H9 (cell line): ENCODE measurements at regions not wholly inside any gene's neighbourhood (a gene's known extent, or its start where the extent isn't known, plus 50 kb on each side); places are given as distances from the start of the nearest gene placed in this dataset.

ENCODE experiments used
- DNase-seq: peaks from one replicate; pipeline ENCODE4 v3.0.0-alpha.2; 2017
- H2AFZ ChIP-seq: one replicate; pipeline ENCODE4 v1.6.1; 2013; ENCODE audit warnings: mild to moderate bottlenecking, low read length, control low read depth, moderate library complexity
- H2AK5ac ChIP-seq: 2 replicates; pipeline ENCODE4 v1.6.1; 2013; ENCODE audit warnings: low read length, control low read depth, mixed read lengths; ENCODE audit not compliant: insufficient read length
- H2BK120ac ChIP-seq: one replicate; pipeline ENCODE4 v1.6.1; 2013; ENCODE audit warnings: low read depth, mild to moderate bottlenecking, low read length, control low read depth, inconsistent platforms; ENCODE audit not compliant: poor library complexity, severe bottlenecking
- H2BK12ac ChIP-seq: 2 replicates; pipeline ENCODE4 v1.6.1; 2013; ENCODE audit warnings: low read length, control low read depth, mixed read lengths, low read depth; ENCODE audit not compliant: insufficient read length
- H2BK15ac ChIP-seq: 2 replicates; pipeline ENCODE4 v1.6.1; 2013; ENCODE audit warnings: low read depth, low read length, control low read depth
- H2BK20ac ChIP-seq: one replicate; pipeline ENCODE4 v1.6.1; 2013; ENCODE audit warnings: low read depth, mild to moderate bottlenecking, low read length, control low read depth, inconsistent platforms; ENCODE audit not compliant: poor library complexity, severe bottlenecking
- H2BK5ac ChIP-seq: 2 replicates; pipeline ENCODE4 v1.6.1; 2013; ENCODE audit warnings: low read length, control low read depth, mixed read lengths; ENCODE audit not compliant: insufficient read length
- H3K14ac ChIP-seq: 2 replicates; pipeline ENCODE4 v1.6.1; 2013; ENCODE audit warnings: low read length, control low read depth; ENCODE audit not compliant: insufficient read depth
- H3K18ac ChIP-seq: 2 replicates; pipeline ENCODE4 v1.6.1; 2013; ENCODE audit warnings: low read depth, mild to moderate bottlenecking, mixed read lengths, low read length, control low read depth; ENCODE audit not compliant: insufficient read length
- H3K23ac ChIP-seq: 2 replicates; pipeline ENCODE4 v1.6.1; 2013; ENCODE audit warnings: low read length, control low read depth, mixed read lengths, low read depth; ENCODE audit not compliant: insufficient read length
- H3K23me2 ChIP-seq: 2 replicates; pipeline ENCODE4 v1.6.1; 2013; ENCODE audit warnings: low read depth, mild to moderate bottlenecking, mixed read lengths, low read length, control low read depth; ENCODE audit not compliant: insufficient read length, poor library complexity, severe bottlenecking
- H3K27ac ChIP-seq: 2 replicates; pipeline ENCODE4 v1.5.1; 2013; ENCODE audit warnings: low read length, control low read depth, mixed read lengths, low read depth; ENCODE audit not compliant: insufficient read length
- H3K27me3 ChIP-seq: 2 replicates; pipeline ENCODE4 v1.6.1; 2013; ENCODE audit warnings: low read length, control low read depth, inconsistent platforms; ENCODE audit not compliant: insufficient read depth
- H3K4ac ChIP-seq: 2 replicates; pipeline ENCODE4 v1.6.1; 2013; ENCODE audit warnings: low read depth, mild to moderate bottlenecking, control low read depth, inconsistent platforms, low read length, moderate library complexity
- H3K4me1 ChIP-seq: 2 replicates; pipeline ENCODE4 v1.6.1; 2013; ENCODE audit warnings: low read length, control low read depth, inconsistent platforms; ENCODE audit not compliant: insufficient read depth
- H3K4me2 ChIP-seq: 2 replicates; pipeline ENCODE4 v1.6.1; 2013; ENCODE audit warnings: low read length, control low read depth, mixed read lengths; ENCODE audit not compliant: insufficient read length, insufficient read depth
- H3K56ac ChIP-seq: 2 replicates; pipeline ENCODE4 v1.6.1; 2013; ENCODE audit warnings: low read depth, mild to moderate bottlenecking, mixed read lengths, low read length, control low read depth; ENCODE audit not compliant: insufficient read length
- H3K79me1 ChIP-seq: 2 replicates; pipeline ENCODE4 v1.6.1; 2013; ENCODE audit warnings: low read depth, mild to moderate bottlenecking, moderate library complexity, low read length, control low read depth, inconsistent platforms; ENCODE audit not compliant: insufficient read depth, poor library complexity, severe bottlenecking
- H3K79me2 ChIP-seq: 2 replicates; pipeline ENCODE4 v1.6.1; 2013; ENCODE audit warnings: low read length, control low read depth, inconsistent platforms; ENCODE audit not compliant: insufficient read depth
- H3K9ac ChIP-seq: 2 replicates; pipeline ENCODE4 v1.6.1; 2013; ENCODE audit warnings: low read length, control low read depth, mixed read lengths; ENCODE audit not compliant: insufficient read length; ENCODE audit errors: extremely low read depth
- H3K9me3 ChIP-seq: one replicate; pipeline ENCODE4 v1.6.1; 2013; ENCODE audit warnings: low read depth, low read length, inconsistent platforms; ENCODE audit not compliant: control insufficient read depth
- H3T11ph ChIP-seq: one replicate; pipeline ENCODE4 v1.6.1; 2013; ENCODE audit warnings: mild to moderate bottlenecking, low read length, control low read depth, inconsistent platforms
- H4K20me1 ChIP-seq: one replicate; pipeline ENCODE4 v1.6.1; 2013; ENCODE audit not compliant: control insufficient read depth, insufficient read length, insufficient read depth
- H4K5ac ChIP-seq: 2 replicates; pipeline ENCODE4 v1.6.1; 2013; ENCODE audit warnings: low read depth, mild to moderate bottlenecking, mixed read lengths, low read length, control low read depth; ENCODE audit not compliant: insufficient read length
- H4K8ac ChIP-seq: replicated peaks from 2 replicates; pipeline ENCODE4 v1.6.1; 2013; ENCODE audit warnings: low read length, control low read depth, mixed read lengths, low read depth; ENCODE audit not compliant: insufficient read length
- H4K91ac ChIP-seq: 2 replicates; pipeline ENCODE4 v1.6.1; 2013; ENCODE audit warnings: low read depth, mild to moderate bottlenecking, moderate library complexity, mixed read lengths, low read length, control low read depth; ENCODE audit not compliant: insufficient read length
- H3K27ac Mint-ChIP-seq, 3 experiments: 2 replicates in 2 of 3; 3 replicates in 1 of 3; pipeline ENCODE4 v1.8.0; 2020 to 2021; ENCODE audit warnings: mixed read lengths in 3 of 3, mild to moderate bottlenecking in 1 of 3, moderate library complexity in 1 of 3
- H3K27me3 Mint-ChIP-seq: 2 replicates; pipeline ENCODE4 v1.8.0; 2021; ENCODE audit warnings: low read depth, mild to moderate bottlenecking, moderate library complexity, mixed read lengths
- H3K36me3 Mint-ChIP-seq, 3 experiments: 2 replicates in 2 of 3; 3 replicates in 1 of 3; pipeline ENCODE4 v1.8.0; 2020 to 2021; ENCODE audit warnings: low read depth in 3 of 3, mixed read lengths in 3 of 3; ENCODE audit not compliant: insufficient read depth in 1 of 3
- H3K4me1 Mint-ChIP-seq, 2 experiments: 2 replicates each; pipeline ENCODE4 v1.8.0; 2020; ENCODE audit warnings: mixed read lengths in 2 of 2
- H3K4me3 Mint-ChIP-seq, 2 experiments: 2 replicates in 1 of 2; 3 replicates in 1 of 2; pipeline ENCODE4 v1.8.0; 2020 to 2021; ENCODE audit warnings: mild to moderate bottlenecking in 2 of 2, mixed read lengths in 2 of 2, moderate library complexity in 1 of 2
- H3K9me3 Mint-ChIP-seq, 2 experiments: 2 replicates in 1 of 2; 3 replicates in 1 of 2; pipeline ENCODE4 v1.8.0; 2020; ENCODE audit warnings: mild to moderate bottlenecking in 2 of 2, mixed read lengths in 2 of 2, moderate library complexity in 1 of 2
- CTCF ChIP-seq: fragments of 200-600 bp; sonication (generic); conservative IDR thresholded peaks from 3 replicates; pipeline ENCODE4 v1.8.0; 2021; ENCODE audit warnings: antibody characterized with exemption, mild to moderate bottlenecking
- WGBS: extraction: QIAGEN DNeasy Blood & Tissue Kit; methylation state at CpG from one replicate; pipeline ENCODE4 v1.1.7; 2013; ENCODE audit warnings: missing lambda C conversion rate, low lambda C conversion rate, mixed read lengths; ENCODE audit not compliant: insufficient read length; ENCODE audit errors: extremely low coverage; 5-methylcytosine and 5-hydroxymethylcytosine counted together

GRCh38 chr10:121080281-121080891 lies 229.2 kb downstream of the WDR11 start:
- TF ChIP-seq CTCF: no peak
- H3K23ac ChIP-seq: no peak overlapping the region
- H2BK20ac ChIP-seq: no peak overlapping the region
- no peak overlapping the region for H2BK15ac ChIP-seq
- no peak overlapping the region for H2BK5ac ChIP-seq
- H3K9me3 Mint-ChIP-seq: peaks cover 2% of the 10 kb centered on the region in 2 experiments; a peak in 2 of 5 replicates
- H3K4me3 Mint-ChIP-seq: no peak overlapping the region
- WGBS: no CpG with 5 or more reads among the region's 7 CpGs
- H4K20me1 ChIP-seq: no peaks in the 10 kb centered on the region
- peaks cover 26 to 29% of the 10 kb centered on the region in 2 experiments for H3K4me1 Mint-ChIP-seq
- H3T11ph ChIP-seq: no peak overlapping the region
- no peak overlapping the region for H2BK120ac ChIP-seq
- H3K9me3 ChIP-seq: no peaks in the 10 kb centered on the region
- H2AK5ac ChIP-seq: no peak overlapping the region
- DNase-seq: no peak
- H3K23me2 ChIP-seq: no peaks in the 10 kb centered on the region
- H4K5ac ChIP-seq: no peak overlapping the region
- H3K9ac ChIP-seq: no peak overlapping the region
- H3K27me3 ChIP-seq: no peaks in the 10 kb centered on the region
- no peak overlapping the region for H2BK12ac ChIP-seq
- H3K4me2 ChIP-seq: no peak overlapping the region
- H2AFZ ChIP-seq: no peak overlapping the region
- H3K36me3 Mint-ChIP-seq: peaks cover 0 to 6% (median 0%) of the 10 kb centered on the region in 3 experiments; a peak in 1 of 7 replicates
- no peak overlapping the region for H3K4ac ChIP-seq
- no peak overlapping the region for H3K56ac ChIP-seq
- no peaks in the 10 kb centered on the region for H3K79me1 ChIP-seq
- no peak overlapping the region for H4K8ac ChIP-seq
- no peak overlapping the region for H3K27ac Mint-ChIP-seq
- no peak overlapping the region for H3K14ac ChIP-seq
- peaks cover 3% of the 10 kb centered on the region; the same call in 1 of the 2 replicates for H3K4me1 ChIP-seq
- no peak overlapping the region for H3K27ac ChIP-seq
- H3K18ac ChIP-seq: no peak overlapping the region
- no peaks in the 10 kb centered on the region; the same call in 1 of the 2 replicates for H3K27me3 Mint-ChIP-seq
- no peak overlapping the region for H4K91ac ChIP-seq
- no peaks in the 10 kb centered on the region for H3K79me2 ChIP-seq
